GM12801 (cell line): ENCODE measurements at regions not wholly inside any gene's neighbourhood (a gene's known extent, or its start where the extent isn't known, plus 50 kb on each side); places are given as distances from the start of the nearest gene placed in this dataset.

ENCODE experiments used
- CTCF ChIP-seq: IDR thresholded peaks from one replicate; pipeline ENCODE4 v1.5.1; 2011; ENCODE audit warnings: control low read depth; ENCODE audit not compliant: insufficient read length; ENCODE audit errors: extremely low read depth

GRCh38 chr20:53652090-53652858 lies 58.6 kb upstream of the ZNF217 start:
- no peak for TF ChIP-seq CTCF

- TF ChIP-seq CTCF = no peak
Measured at GRCh38 chr20:53647286-53647821, 53.7 kb upstream of the ZNF217 start.

GRCh38 chr20:53646550-53646949 lies 52.9 kb upstream of the ZNF217 start:
- no peak for TF ChIP-seq CTCF

- TF ChIP-seq CTCF = no peak
Measured at GRCh38 chr20:53645582-53645897, 51.9 kb upstream of the ZNF217 start.
